IgD-negative memory B cell (primary cell): ENCODE measurements at regions not wholly inside any gene's neighbourhood (a gene's known extent, or its start where the extent isn't known, plus 50 kb on each side); places are given as distances from the start of the nearest gene placed in this dataset.
"Not testable (repeated sequence)": the region's sequence is repeated elsewhere in the genome, so short reads cannot be mapped to it uniquely, and the experiment has no call there.

ENCODE experiments used
- H3K27ac Mint-ChIP-seq, 3 donors: one replicate each; pipeline ENCODE4 v1.8.0; 2020 to 2022; ENCODE audit warnings: mild to moderate bottlenecking in 3 of 3, mixed read lengths in 3 of 3, moderate library complexity in 1 of 3
- H3K27me3 Mint-ChIP-seq: one replicate; pipeline ENCODE4 v1.8.0; 2021; ENCODE audit warnings: mixed read lengths
- H3K36me3 Mint-ChIP-seq: one replicate; pipeline ENCODE4 v1.8.0; 2020; ENCODE audit warnings: mild to moderate bottlenecking, mixed read lengths
- H3K4me1 Mint-ChIP-seq, 3 donors: one replicate each; pipeline ENCODE4 v1.8.0; 2020 to 2022; ENCODE audit warnings: mixed read lengths in 3 of 3, mild to moderate bottlenecking in 1 of 3
- H3K4me3 Mint-ChIP-seq, 4 donors: one replicate each; pipeline ENCODE4 v1.8.0; 2020 to 2022; ENCODE audit warnings: mild to moderate bottlenecking in 4 of 4, mixed read lengths in 4 of 4, moderate library complexity in 3 of 4
- H3K9me3 Mint-ChIP-seq, 3 donors: one replicate each; pipeline ENCODE4 v1.8.0; 2020 to 2021; ENCODE audit warnings: mixed read lengths in 3 of 3, mild to moderate bottlenecking in 1 of 3

DNA sequence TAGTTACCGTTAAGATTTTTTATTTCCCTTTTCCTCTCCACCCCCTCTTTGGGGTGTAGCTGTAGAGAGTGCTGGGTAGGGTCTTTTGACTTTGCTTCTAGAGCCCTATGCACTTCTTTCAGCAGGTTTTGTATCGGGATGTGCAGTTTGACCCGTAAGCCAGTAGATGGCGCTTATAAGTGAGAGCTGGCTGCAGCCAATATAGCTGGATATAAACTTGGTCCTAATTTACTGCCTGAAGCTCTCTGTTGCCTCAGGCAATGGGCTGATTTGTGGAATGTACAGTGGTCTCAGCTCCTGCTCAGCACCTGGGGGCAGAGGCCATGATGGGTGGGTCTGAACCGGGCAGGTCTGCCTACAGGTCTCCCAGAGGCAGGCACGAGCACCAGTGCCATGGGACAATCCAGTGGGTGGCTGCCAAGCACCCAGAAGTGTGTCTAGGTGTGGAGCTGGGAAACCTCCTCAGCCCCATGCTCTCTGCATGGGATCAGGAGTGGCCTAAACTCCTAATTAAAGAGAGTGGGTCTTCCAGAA is 146.5 kb downstream of the SPANXN1 start:
- peaks cover 2 to 3% (median 2%) of the 10 kb centered on the region in 3 donors for H3K9me3 Mint-ChIP-seq

DNA sequence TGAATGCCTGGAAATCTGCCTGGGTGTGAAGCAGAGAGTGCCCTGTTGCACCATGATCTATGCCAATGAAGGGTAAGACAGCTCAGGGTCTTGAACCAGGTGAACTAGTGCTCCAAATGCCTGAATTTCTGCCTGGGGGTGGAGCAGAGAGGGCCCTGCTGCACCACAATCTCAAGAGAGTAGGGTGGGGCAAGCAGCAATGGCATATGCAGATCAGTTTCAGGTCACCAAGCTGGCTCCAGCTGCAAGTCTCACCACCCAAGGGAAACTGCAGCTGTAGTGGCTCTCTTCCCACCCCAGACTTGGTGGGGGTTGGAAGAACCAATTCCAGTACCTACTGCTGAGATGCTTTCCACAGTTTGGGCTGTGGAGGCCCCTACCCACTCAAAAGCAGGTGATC is 147.0 kb downstream of the SPANXN1 start:
- Mint-ChIP-seq H3K4me1 (no peaks in the 10 kb centered on the region), H3K27ac (no peak overlapping the region), H3K27me3 (no peaks in the 10 kb centered on the region), H3K4me3 (no peak overlapping the region), H3K9me3 (peaks cover 0 to 3% (median 2%) of the 10 kb centered on the region in 3 donors), H3K36me3 (no peaks in the 10 kb centered on the region)

More for the DNA sequence above, 146.5 kb downstream of the SPANXN1 start:
- H3K4me1 Mint-ChIP-seq, result no peaks in the 10 kb centered on the region
- H3K27ac Mint-ChIP-seq, result no peak overlapping the region
- no peaks in the 10 kb centered on the region for H3K36me3 Mint-ChIP-seq
- H3K27me3 Mint-ChIP-seq, result no peaks in the 10 kb centered on the region
- H3K4me3 Mint-ChIP-seq, result no peak overlapping the region

DNA sequence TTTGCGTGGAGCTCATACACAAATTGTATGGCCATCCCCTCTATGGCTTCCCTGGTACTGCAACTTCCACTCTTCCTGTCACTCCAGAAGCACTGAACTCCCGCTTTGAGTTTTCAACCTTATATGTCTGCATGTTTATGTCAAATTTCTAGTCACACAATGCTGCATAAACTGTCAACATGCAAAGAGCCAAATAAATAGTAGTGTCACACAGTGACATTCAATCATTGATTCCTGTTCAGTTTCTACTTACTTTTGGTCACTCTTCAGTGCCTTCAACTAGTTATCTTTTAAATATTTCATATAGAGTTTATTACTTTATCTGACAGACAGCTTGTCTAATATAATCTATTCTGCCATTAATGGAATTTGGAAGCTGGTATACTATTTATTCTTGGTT is 149.3 kb downstream of the SPANXN1 start:
- no peaks in the 10 kb centered on the region for H3K36me3 Mint-ChIP-seq
- H3K27me3 Mint-ChIP-seq, result no peaks in the 10 kb centered on the region
- peaks cover 0 to 4% (median 2%) of the 10 kb centered on the region in 3 donors for H3K9me3 Mint-ChIP-seq
- no peak overlapping the region for H3K27ac Mint-ChIP-seq
- H3K4me1 Mint-ChIP-seq, result no peaks in the 10 kb centered on the region
- H3K4me3 Mint-ChIP-seq, result no peak overlapping the region

DNA sequence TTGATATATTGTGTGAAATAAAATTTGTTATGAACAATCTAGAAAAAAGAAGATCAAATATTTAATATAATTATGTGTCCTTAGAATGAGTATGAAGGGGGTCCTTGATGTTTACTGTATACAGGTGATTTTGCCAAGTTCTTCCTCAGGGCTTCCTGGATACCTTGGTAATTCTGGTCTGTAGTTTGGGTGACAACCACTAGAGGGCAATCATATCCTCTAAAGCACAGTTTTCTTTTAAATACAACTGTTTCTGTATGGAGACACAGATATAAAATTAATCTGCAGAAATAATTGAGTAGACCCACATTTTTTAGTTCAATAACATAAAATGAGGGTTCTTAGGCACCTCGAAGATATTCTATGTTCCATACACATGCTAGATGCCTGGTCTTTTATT is 157.7 kb downstream of the SPANXN1 start:
- no peak overlapping the region for H3K4me3 Mint-ChIP-seq
- no peak overlapping the region for H3K27ac Mint-ChIP-seq
- no peaks in the 10 kb centered on the region for H3K36me3 Mint-ChIP-seq
- H3K9me3 Mint-ChIP-seq, result no peaks in the 10 kb centered on the region
- H3K4me1 Mint-ChIP-seq, result no peaks in the 10 kb centered on the region
- H3K27me3 Mint-ChIP-seq, result no peaks in the 10 kb centered on the region

DNA sequence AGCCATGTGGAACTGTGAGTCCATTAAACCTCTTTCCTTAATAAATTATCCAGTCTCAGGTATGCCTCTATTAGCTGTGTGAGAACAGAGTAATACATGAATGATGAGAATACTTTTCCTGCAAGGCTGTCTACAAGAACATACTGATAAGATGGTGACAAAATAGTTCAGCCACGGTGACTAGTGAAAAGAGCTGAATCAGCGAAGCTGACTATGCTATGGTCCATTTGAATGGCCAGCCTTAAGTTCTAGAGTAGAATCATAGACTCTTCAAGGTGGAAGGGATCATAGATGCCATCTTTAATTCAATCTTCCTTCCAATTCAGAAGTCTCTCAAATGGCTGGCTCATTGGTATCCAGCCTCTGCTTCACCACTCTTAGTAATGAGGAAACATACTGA is 163.3 kb downstream of the SPANXN1 start:
- H3K4me1 Mint-ChIP-seq, result no peaks in the 10 kb centered on the region
- no peak overlapping the region for H3K27ac Mint-ChIP-seq
- H3K4me3 Mint-ChIP-seq, result no peak overlapping the region
- no peaks in the 10 kb centered on the region for H3K27me3 Mint-ChIP-seq
- H3K36me3 Mint-ChIP-seq, result no peaks in the 10 kb centered on the region
- H3K9me3 Mint-ChIP-seq, result peaks cover 0 to 5% (median 2%) of the 10 kb centered on the region in 3 donors

DNA sequence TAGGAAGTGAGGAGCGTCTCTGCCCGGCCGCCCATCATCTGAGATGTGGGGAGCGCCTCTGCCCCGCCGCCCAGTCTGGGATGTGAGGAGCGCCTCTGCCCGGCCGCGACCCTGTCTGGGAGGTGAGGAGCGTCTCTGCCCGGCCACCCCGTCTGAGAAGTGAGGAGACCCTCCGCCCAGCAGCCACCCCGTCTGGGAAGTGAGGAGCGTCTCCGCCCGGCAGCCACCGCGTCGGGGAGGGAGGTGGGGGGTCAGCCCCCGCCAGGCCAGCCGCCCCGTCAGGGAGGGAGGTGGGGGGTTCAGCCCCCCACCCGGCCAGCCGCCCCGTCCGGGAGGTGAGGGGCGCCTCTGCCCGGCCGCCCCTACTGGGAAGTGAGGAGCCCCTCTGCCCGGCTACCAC is 188.9 kb downstream of the SPANXN1 start:
- H3K4me3 Mint-ChIP-seq, H3K27me3 Mint-ChIP-seq, H3K9me3 Mint-ChIP-seq, H3K4me1 Mint-ChIP-seq, H3K27ac Mint-ChIP-seq, H3K36me3 Mint-ChIP-seq: not testable (repeated sequence)

DNA sequence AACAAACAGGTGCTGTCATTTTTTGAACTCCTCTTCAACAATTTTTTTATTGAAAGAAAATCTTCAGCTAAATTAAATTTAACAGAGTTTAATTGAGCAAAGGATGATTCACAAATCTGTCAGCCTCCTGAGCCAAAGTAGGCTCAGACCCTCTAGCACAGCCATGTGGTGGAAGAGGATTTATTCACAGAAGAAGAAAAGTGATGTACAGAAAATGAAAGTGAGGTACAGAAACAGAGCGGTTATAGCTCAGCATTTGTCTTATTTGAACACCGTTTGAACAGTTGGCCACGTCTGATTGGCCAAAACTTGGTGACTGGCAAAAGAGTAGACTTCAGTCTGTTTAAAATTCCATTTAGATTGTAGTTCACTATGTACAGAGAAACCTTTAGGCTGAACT is 217.3 kb downstream of the SPANXN1 start:
- peaks cover 0 to 2% (median 0%) of the 10 kb centered on the region in 3 donors for H3K9me3 Mint-ChIP-seq
- no peak overlapping the region for H3K27ac Mint-ChIP-seq
- H3K4me1 Mint-ChIP-seq, result no peaks in the 10 kb centered on the region
- H3K27me3 Mint-ChIP-seq, result no peaks in the 10 kb centered on the region
- H3K36me3 Mint-ChIP-seq, result no peaks in the 10 kb centered on the region
- H3K4me3 Mint-ChIP-seq, result no peak overlapping the region

DNA sequence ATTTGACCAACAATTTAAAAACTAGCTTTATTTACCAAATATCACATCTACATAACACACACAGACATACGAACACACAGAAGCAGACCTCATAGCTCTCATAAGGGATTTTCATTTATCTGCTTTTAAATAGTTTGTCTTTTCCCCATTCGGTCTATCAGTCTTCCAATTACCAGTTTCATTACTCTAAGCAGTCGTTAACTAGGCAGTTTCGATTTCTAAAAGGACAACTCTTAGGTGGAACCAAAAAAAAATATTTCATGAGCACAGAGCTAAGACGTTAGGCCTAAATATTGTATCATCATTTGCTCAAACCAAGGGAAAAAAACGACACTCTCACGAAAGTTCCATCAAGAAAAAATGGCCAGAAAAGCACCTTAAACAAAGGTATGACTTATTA is 228.4 kb downstream of the SPANXN1 start:
- Mint-ChIP-seq H3K4me1 (no peaks in the 10 kb centered on the region), H3K4me3 (no peak overlapping the region), H3K9me3 (no peaks in the 10 kb centered on the region), H3K27ac (no peak overlapping the region), H3K27me3 (no peaks in the 10 kb centered on the region), H3K36me3 (peaks cover 2% of the 10 kb centered on the region)

DNA sequence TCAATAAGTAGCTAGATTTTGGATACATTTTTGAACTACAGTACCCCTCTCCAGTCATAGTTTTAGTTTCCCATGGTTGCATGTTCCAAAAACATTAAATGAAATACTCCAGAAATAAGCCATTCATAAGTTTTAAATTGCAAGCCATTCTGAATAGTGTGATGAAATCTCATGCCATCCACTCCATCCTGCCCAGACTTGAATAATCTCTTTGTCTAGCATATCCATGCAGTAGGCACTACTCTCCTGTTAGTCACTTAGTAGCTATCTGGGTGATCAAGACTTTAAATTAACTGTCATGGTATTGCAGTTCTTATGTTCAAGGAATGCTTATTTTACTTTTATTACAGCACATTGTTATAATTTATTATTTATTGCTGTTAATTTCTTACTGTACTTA is 237.4 kb downstream of the SPANXN1 start:
- no peak overlapping the region for H3K4me3 Mint-ChIP-seq
- H3K9me3 Mint-ChIP-seq, result peaks cover 0 to 20% (median 4%) of the 10 kb centered on the region in 3 donors
- H3K27ac Mint-ChIP-seq, result no peak overlapping the region
- no peaks in the 10 kb centered on the region for H3K4me1 Mint-ChIP-seq
- no peaks in the 10 kb centered on the region for H3K27me3 Mint-ChIP-seq
- H3K36me3 Mint-ChIP-seq, result no peaks in the 10 kb centered on the region

DNA sequence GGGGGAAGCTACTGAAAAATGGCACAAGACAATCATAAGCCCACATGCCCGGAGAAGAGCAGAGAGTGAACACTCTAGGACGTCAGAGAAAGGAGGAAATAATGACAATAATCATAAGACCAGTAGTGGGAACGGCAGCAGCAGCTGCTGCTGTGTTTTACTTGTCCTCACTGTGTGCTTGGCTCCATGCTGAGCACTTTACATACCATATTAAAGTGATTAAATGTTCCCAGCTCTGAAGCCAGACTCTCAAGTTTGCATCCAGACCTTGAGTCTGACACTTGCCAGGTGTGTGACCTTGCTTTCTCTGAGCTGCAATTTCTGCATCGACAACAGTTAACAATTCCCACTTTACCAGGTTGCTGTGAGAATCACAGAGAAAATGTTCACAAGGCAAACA is 255.4 kb downstream of the SPANXN1 start:
- Mint-ChIP-seq H3K4me3 (no peak overlapping the region), H3K27me3 (no peaks in the 10 kb centered on the region), H3K36me3 (no peaks in the 10 kb centered on the region)

DNA sequence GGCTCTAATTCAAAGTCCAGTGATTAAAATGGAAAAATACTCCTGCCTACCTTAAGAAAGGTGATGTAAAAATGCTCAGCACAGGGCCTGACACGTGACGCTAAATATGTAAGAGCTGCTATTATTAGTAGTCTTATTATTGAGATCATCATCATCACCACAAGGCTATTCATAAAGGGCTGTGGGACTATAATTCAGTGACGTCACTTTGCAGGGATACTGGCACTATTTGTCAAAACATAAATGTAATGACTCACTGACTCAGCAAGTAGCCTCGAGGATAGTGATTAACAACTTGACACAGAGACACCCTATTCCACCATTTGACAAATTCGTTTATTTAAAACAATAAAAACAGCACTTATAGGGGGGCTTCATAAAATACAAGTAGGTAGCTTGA is 258.9 kb downstream of the SPANXN1 start:
- no peaks in the 10 kb centered on the region for H3K36me3 Mint-ChIP-seq
- H3K27ac Mint-ChIP-seq, result no peak overlapping the region
- H3K9me3 Mint-ChIP-seq, result peaks cover 3 to 12% (median 4%) of the 10 kb centered on the region in 3 donors
- no peaks in the 10 kb centered on the region for H3K4me1 Mint-ChIP-seq
- H3K27me3 Mint-ChIP-seq, result no peaks in the 10 kb centered on the region
- no peak overlapping the region for H3K4me3 Mint-ChIP-seq

More for the DNA sequence above, 255.4 kb downstream of the SPANXN1 start:
- H3K9me3 Mint-ChIP-seq, result peaks cover 1 to 4% (median 3%) of the 10 kb centered on the region in 3 donors
- H3K4me1 Mint-ChIP-seq, result no peaks in the 10 kb centered on the region
- no peak overlapping the region for H3K27ac Mint-ChIP-seq

DNA sequence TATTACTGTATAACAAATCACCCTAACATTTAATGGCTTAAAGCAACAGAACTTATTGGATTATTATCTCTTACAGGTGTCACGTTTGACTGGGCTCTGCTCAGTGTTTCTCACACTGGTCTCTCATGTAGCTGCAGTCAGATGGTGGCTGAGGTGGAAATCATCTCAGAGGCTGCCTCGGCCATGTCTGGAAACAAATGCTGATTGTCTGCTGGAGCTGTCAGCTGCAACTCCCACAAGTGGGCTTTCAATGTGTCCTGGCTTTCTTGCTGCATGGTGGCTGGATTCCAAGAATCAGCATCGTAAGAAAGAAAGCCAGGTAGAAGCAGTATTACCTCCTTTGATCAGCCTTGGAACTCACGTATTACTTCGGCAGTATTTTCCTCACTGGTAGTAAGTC is 277.6 kb downstream of the SPANXN1 start:
- Mint-ChIP-seq H3K27me3 (no peaks in the 10 kb centered on the region), H3K4me3 (no peak overlapping the region), H3K36me3 (no peaks in the 10 kb centered on the region), H3K27ac (no peak overlapping the region), H3K4me1 (no peaks in the 10 kb centered on the region), H3K9me3 (peaks cover 0 to 13% (median 3%) of the 10 kb centered on the region in 3 donors)

DNA sequence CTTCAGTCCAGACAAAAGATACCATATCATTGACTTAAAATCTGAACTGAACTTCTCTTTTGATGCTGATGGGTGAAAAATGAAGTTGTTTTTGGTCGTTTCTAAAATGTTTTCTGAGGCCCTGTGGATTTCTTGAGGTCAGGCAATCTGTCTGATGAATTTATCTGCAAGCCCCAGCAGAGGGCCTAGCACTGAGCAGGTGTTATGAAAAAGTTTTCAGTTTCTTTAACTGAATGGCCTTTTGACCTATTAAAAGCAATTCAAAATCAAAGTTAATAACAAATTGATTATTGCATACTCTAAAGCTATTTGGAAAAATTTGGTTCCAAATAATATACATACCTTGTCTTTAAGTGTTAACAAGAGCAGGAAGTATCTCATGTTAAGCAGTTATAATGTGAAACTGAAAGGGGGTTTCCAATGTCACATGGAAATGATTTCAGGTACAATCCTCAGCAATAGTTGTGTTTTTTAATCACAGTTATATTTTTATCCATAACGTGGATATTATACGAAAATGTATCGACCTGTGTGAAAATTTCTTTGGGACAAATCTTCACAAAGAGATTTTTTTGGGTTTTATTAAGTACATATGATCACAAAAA is 285.0 kb downstream of the SPANXN1 start:
- Mint-ChIP-seq H3K4me1 (no peaks in the 10 kb centered on the region), H3K27ac (no peak overlapping the region), H3K36me3 (no peaks in the 10 kb centered on the region), H3K9me3 (peaks cover 1 to 11% (median 2%) of the 10 kb centered on the region in 3 donors), H3K27me3 (no peaks in the 10 kb centered on the region), H3K4me3 (no peak overlapping the region)

DNA sequence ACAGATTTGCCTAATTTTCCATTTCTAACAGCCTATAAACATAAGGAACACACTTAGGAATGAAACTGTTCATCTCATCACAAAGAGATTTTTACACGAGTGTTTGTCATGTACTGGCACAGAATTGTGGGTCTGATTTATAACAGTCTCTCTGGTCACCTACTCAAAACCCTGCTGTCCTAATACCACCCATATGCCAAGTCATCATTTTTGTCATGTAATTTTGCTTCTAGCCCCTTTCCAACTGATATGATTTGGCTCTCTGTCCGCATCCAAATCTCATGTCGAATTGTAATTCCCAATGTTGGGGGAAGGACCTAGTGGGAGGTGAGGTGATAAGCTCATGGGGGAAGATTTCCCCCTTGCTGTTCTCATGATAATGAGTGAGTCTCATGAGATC is 284.1 kb upstream of the SLITRK2 start:
- Mint-ChIP-seq H3K27me3 (no peaks in the 10 kb centered on the region), H3K27ac (no peak overlapping the region)

DNA sequence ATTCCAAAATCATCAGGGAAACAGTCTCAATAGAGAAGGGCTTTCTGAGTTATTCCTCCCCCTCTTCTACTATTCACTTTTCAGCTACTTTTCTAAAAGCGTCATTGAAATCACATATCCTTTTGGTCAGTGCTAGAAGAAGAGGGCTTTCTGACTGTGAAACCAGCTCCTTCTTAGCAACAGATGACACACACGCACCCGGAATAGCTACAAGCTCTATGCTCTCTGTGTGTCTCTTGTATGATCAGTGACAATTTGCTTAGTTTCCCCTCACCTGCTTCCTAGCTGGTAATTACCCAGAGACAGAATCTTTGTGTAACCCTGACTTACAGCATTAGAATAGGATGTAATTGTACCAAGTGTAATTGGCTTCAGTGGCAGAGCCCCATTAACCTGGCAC is 268.1 kb upstream of the SLITRK2 start:
- Mint-ChIP-seq H3K4me1 (no peaks in the 10 kb centered on the region), H3K9me3 (peaks cover 2 to 11% (median 2%) of the 10 kb centered on the region in 3 donors), H3K36me3 (no peaks in the 10 kb centered on the region), H3K4me3 (no peak overlapping the region), H3K27ac (no peak overlapping the region), H3K27me3 (no peaks in the 10 kb centered on the region)

More for the DNA sequence above, 284.1 kb upstream of the SLITRK2 start:
- Mint-ChIP-seq H3K9me3 (peaks cover 1 to 11% (median 2%) of the 10 kb centered on the region in 3 donors), H3K36me3 (no peaks in the 10 kb centered on the region), H3K4me1 (no peaks in the 10 kb centered on the region), H3K4me3 (no peak overlapping the region)

DNA sequence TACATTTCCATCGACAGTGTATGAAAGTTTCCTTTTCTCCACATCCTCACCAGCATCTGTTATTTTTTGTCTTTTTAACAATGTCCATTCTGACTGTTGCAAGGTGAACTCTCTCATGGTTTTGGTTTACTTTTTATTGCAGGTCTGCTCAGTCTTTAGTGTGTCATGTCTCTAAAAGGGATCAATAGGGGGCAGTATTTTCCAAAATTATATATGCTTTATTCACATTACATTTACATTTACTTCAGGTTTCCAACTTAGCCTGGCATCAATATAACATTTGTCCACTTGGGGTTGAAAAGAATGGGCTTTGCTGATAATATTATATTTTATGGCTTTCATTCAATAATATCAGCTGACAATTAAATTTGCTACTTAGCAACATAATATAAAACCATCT is 265.0 kb upstream of the SLITRK2 start:
- no peak overlapping the region for H3K4me3 Mint-ChIP-seq
- H3K4me1 Mint-ChIP-seq, result no peaks in the 10 kb centered on the region
- H3K9me3 Mint-ChIP-seq, result peaks cover 0 to 11% (median 0%) of the 10 kb centered on the region in 3 donors
- no peaks in the 10 kb centered on the region for H3K36me3 Mint-ChIP-seq
- no peak overlapping the region for H3K27ac Mint-ChIP-seq
- H3K27me3 Mint-ChIP-seq, result no peaks in the 10 kb centered on the region
